ENCODE measurements at regions not wholly inside any gene's neighbourhood (a gene's known extent, or its start where the extent isn't known, plus 50 kb on each side); places are given as distances from the start of the nearest gene placed in this dataset.
"Not testable (repeated sequence)": the region's sequence is repeated elsewhere in the genome, so short reads cannot be mapped to it uniquely, and the experiment has no call there.

- no peak for DNase-seq
Measured at GRCh38 chr4:58871509-58871908, 1761.3 kb upstream of the IGFBP7 start.

DNA sequence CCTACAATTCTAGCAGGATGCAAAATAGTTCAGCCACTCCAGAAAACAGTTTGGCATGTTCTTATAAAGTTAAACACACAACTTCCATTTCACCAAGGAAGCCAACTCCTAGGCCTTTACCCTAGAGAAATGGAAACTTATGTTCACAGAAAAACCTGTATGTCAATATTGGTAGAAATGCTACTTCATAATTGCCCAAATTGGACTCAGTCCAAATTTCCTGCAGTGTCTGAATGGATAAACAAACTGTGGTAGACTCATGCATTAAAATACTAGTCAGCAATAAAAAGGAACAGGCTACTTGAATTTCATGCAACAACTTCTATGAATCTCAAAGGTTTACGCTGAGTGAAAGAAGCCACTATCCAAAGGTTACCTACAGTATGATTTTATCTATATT lies 1738.8 kb upstream of the IGFBP7 start:
- no peak for DNase-seq

DNA sequence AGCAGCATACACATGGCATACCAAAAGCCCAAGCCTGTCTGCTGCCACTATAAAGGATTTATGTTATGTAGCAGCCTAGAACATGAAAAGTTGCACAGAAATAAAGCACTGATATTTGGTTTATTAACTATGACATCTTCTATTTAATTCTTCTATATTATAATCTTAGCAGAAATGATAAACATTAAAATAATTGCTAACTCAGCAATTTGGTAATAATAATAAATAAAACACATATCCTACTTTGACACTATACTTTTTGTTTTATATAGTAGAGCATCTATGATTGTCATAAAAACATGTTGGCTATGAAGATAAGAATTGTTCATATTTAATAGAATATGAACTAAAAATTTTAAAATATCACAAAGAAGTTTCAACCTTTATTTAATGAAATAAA lies 1733.3 kb upstream of the IGFBP7 start:
- DNase-seq, result no peak

- DNase-seq, result no peak
Measured at GRCh38 chr4:58833126-58833525, 1722.9 kb upstream of the IGFBP7 start.

- DNase-seq, result no peak
Measured at GRCh38 chr4:58825278-58825677, 1715.1 kb upstream of the IGFBP7 start.

DNA sequence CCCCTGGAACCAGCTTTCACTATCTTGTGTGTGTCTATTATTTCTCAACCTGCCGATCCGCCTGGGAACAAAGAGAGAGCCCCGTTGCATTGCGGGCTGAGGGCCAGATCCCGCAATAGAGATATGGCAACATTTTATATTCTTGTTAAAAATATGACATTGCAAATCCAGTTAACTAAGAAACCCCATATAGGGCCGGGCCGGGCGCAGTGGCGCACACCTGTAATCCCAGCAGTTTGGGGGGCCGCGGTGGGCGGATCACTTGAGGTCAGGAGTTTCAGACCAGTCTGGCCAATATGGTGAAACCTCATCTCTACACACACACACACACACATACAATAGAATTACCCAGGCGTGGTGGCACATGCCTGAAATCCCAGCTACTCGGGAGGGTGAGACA lies 1708.4 kb upstream of the IGFBP7 start:
- DNase-seq, result not testable (repeated sequence)

- no peak for DNase-seq
Measured at GRCh38 chr4:58809948-58810347, 1699.8 kb upstream of the IGFBP7 start.

- no peak for DNase-seq
Measured at GRCh38 chr4:58809366-58809765, 1699.2 kb upstream of the IGFBP7 start.

DNA sequence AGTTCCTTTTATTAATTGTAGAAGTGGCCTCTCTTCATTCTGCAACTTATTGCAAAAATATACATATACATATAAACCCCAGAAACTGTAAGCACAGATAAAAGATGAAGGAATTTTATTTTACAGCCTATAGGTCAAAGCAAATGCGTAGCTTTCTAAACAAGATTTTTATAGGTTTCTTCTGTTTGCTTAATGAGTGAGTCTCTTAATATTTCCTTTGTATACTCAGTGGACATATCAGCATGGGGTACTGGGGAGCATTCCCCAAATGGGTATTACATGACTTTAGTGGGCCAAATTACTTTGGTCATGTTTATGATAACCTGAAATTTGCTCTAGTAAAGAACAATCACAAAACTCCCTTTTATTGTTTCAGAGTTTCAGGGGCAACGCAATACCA lies 1698.6 kb upstream of the IGFBP7 start:
- no peak for DNase-seq

DNA sequence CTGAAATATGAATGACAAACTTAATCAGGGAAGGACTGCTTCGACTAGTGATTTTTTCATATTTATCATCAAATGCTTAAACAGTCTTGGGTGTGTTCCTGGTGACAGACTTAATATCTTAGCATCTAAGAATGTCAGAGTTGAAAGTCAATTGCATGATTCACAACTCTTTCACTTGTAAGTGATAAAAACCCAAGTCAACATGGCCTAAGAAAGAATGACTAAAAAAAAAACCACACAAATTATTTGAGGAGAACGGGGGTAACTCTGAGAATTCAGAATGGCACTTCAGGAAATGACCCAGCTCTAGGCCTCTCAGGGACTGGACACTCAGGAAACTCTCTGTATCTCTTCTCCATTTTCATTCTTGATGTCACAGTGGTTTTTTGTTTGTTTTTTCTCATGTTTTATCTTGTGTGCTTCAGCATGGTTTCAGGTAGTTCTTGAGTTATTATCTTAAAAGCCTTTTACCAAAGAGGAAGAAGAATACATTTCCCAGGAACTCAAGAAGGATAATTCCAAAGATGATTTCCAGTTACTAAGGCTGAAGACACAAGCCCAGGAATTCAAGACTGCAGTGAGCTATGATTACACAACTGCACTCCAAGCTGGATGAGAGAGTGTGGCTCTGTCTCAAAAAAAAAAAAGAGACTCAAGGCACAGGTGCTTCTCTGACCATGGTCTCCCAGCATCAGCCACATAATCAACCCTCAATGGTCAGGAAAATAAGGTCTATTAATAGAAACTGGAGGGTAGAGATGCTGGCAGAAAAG lies 1697.8 kb upstream of the IGFBP7 start:
- no peak for DNase-seq

DNA sequence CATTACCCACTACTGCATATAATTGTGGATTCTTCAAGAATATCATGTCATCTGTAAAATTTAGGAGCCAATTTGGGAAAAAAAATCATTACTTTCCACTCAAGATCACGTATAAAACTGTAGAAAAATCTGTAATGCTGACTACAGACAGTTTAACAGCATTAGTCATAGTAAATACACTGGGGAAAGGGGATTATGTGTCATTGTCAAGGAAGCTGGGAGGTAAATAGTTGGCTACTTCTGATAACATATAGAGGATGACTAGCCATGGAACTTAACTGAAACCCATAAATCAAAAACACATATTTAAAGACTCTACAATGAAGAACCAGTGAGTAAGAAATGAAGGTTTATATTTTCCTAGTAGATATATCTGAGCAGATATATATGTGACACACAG lies 1666.4 kb upstream of the IGFBP7 start:
- no peak for DNase-seq

DNA sequence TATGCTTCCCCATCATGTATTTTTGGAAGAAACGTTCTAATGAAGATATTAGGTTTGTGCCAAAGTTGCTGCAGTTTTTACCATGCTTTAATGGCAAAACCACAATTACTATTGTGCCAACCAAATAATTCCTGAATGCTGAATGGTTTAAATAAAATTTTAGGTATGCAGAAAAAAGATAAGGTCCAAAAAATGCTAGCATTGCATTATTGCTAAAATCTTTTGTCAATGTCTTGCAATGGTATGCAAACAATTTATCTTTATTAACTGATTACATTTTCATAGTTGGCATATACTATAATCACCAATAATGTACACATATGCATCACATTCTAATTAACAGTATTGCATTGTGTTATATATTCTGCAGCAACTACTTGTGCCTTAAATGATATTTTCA lies 1657.4 kb upstream of the IGFBP7 start:
- no peak for DNase-seq

DNA sequence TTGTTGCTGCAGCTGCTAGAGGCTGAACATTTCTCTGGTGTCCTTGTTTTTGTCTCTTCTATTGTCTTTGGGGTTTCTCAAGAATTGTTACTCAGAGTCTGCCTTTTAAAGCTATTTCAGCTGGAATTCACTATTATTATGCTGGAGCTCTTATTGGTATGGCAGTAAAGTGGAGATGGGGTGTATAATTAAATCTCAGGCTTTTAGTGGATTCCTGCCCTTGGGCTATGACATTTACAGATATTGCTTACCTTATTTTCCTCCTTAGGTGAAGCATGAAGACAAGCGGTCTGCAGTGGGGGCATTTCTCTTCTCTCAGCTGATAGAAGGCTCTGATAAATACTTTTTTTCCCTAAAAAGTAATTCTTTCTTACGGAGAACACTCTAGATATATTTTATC lies 1656.6 kb upstream of the IGFBP7 start:
- no peak for DNase-seq

- DNase-seq, result no peak
Measured at GRCh38 chr4:58761563-58761962, 1651.4 kb upstream of the IGFBP7 start.

DNA sequence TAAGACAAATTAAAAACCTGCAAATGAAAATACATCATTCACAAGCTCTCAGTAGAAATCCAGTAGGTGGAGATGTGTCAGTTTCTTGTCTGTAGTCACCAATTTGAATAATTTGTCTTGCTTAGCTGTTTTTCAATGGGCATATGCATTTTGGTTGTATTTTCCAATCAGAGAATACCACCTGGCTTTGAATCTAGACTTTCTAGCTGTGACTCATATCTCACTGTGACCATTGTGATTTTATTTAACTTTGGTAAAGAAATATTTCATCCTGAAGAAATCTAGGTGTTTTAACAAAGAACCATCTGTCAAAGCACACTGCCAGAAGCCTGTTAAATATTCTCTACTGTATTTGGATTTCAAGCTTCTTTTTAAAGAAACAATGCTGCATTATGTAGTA lies 1650.6 kb upstream of the IGFBP7 start:
- DNase-seq, result no peak

- no peak for DNase-seq
Measured at GRCh38 chr4:58760100-58760499, 1649.9 kb upstream of the IGFBP7 start.

DNA sequence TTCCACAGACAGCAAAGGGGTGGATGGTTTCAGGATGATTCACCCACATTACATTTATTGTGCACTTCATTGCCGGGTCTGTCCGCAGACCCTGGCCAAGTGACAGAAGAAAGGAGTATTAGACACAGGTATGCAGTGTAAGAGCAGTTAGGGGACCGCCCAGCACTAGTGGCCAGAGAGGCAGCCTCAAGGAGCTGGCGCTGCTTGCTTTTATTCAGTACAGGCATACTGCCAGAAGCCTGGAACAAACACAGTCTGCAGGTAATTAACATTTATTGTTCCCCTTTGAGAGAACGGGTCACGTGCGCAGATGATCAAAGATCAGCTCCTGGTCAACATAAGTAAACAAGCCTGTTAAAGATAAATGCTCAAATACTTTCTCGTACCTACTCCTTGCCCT lies 1639.0 kb upstream of the IGFBP7 start:
- no peak for DNase-seq

DNA sequence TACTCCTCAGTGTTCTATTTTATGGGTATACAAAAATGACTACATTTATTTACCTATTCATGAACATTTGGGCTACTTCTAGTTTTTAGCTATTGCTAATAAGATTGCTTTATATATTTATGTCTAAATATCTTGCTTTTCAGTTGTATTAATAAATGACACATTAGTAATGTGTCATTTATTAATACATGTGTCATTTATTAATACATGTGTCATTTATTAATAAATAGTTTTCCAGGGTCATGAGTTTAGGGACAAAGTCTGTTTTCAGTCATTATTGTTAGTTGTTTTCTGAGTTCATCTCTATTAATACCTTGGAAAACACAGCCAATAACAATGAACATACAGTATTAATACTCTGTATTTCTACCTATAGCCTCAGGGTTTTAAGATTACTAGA lies 1630.7 kb upstream of the IGFBP7 start:
- no peak for DNase-seq

DNA sequence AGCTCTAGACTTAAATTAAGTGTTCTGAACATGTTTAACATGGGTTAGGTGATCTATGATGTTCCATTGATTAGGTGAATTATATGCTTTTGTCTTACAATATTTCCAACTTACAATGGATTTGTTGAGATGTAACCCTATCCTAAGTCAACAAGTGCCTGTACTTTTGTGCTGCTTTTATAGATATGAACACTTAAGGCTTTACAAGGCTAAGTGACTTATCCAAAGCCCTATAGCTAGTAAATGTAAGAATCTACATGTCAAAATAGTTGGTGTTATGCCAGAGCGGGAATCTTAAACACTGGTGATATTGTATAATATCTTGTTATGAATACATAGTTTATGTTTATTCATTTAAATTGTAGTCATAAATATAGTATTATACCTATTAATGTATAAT lies 1629.1 kb upstream of the IGFBP7 start:
- no peak for DNase-seq

DNA sequence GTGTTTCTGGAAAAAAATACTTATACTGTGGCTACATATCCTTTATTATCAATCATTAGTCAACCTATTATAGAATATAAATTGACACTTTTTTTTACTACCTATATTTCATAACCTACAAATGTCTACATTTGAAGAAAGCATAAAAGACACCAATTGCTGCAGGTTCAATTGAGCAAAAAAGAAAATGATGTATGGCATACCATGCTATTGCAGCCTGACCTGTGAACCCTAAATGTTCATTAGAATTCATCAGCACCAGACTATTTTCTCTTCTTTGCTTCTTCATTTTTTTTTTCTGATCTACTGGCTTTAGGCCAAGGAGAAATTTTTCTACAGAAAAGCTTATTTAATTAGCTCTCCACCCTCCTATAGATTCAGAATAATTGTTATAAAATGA lies 1628.2 kb upstream of the IGFBP7 start:
- DNase-seq, result no peak

DNA sequence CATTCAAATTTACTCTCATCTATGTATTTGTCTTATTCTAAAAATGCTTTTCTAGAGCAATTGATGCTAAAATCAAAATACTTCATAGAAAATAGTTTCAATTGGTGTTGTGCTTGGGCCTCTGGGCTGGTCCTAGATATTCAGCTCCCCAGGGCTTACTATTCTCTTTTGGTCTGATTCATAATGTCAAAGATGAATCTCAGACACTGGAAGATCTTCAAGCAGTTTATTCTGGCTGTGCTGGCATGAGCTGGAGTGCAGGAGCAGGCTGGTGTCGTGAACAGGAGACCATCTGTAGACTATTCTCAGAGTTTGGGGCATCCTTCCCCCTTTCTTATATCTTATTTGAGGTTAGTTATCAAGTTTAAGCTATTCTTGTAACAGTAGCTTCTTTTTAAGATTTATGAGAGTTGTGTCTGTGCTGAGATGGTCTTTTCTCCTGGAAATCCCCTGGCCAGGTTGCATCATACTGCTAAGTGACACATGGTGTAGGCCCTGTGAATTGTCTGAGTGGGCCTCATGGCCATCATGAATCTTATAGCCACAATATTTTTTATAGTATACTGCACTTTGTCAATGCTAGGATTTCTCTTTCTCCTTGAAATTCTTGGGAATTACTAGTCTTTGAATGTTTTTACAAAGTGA lies 1624.0 kb upstream of the IGFBP7 start:
- DNase-seq, result no peak

GRCh38 chr4:58732973-58733372 lies 1622.8 kb upstream of the IGFBP7 start:
- no peak for DNase-seq

DNA sequence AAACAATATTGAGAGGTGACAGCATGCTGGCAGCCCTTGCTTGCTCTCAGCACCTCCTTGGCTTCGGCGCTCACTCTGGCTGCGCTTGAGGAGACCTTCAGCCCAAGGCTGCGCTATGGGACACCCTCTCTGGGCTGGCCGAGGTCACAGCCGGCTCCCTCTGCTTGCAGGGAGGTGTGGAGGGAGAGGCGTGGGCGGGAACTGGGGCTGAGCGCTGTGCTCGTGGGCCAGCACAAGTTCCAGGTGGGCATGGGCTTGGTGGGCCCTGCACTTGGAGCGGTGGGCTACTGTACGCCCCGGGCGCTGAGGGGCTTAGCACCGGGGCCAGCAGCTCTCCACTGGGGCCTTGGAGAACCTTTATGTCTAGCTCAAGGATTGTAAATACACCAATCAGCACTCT lies 1613.8 kb upstream of the IGFBP7 start:
- no peak for DNase-seq

GRCh38 chr4:58711039-58711438 lies 1600.9 kb upstream of the IGFBP7 start:
- no peak for DNase-seq

DNA sequence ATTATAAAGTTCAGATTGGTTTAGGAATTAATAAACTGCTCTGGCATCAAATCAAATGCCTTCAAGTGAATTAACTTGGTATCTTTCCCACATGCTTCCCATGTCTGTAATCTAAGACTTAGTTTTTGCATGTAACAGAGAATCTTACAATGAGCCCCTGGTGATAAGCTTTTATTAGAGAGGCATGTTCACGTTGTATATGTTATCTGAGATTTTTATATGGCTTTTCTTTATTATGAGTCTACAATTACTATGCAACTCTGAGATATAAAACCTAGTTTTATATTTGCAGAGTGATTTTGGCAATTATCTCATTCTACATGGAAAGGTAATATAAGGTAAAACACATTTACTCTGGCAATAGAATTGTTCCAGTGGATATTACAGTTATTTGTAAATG lies 1578.4 kb upstream of the IGFBP7 start:
- no peak for DNase-seq

Data from stimulated activated CD4-positive, alpha-beta T cell treated with anti-CD3 and anti-CD28 coated beads, Interleukin-4, amount 100 ng/mL, for 24 hours (primary cell).